ENCODE measurements at regions not wholly inside any gene's neighbourhood (a gene's known extent, or its start where the extent isn't known, plus 50 kb on each side); places are given as distances from the start of the nearest gene placed in this dataset.

GRCh38 chr16:73743665-73744496, 552.7 kb upstream of the PSMD7 start:
- WGBS (ENCODE audit: insufficient coverage) = 91% methylated on average over 10 of the region's 11 CpGs
- Histone ChIP-seq H3K9me3 (replicated peaks; ENCODE audit: control insufficient read depth, low read depth, low read length) (no peaks in the 10 kb centered on the region), H3K36me3 (ENCODE audit: control insufficient read depth, insufficient read depth, low read length) (no peaks in the 10 kb centered on the region), H3K4me1 (ENCODE audit: control insufficient read depth, insufficient read depth, low read length) (no peaks in the 10 kb centered on the region), H3K27ac (ENCODE audit: low read length) (no peak overlapping the region), H3K27me3 (ENCODE audit: control insufficient read depth, insufficient read depth, low read length) (no peaks in the 10 kb centered on the region), H3K4me3 (ENCODE audit: low read length) (no peak overlapping the region)
- no peak for DNase-seq

GRCh38 chr16:73739049-73739769, 557.4 kb upstream of the PSMD7 start:
- Histone ChIP-seq H3K4me1 (ENCODE audit: control insufficient read depth, insufficient read depth, low read length) (no peaks in the 10 kb centered on the region), H3K9me3 (replicated peaks; ENCODE audit: control insufficient read depth, low read depth, low read length) (no peaks in the 10 kb centered on the region), H3K27ac (ENCODE audit: low read length) (no peak overlapping the region), H3K36me3 (ENCODE audit: control insufficient read depth, insufficient read depth, low read length) (no peaks in the 10 kb centered on the region), H3K27me3 (ENCODE audit: control insufficient read depth, insufficient read depth, low read length) (no peaks in the 10 kb centered on the region), H3K4me3 (ENCODE audit: low read length) (no peak overlapping the region)
- WGBS (ENCODE audit: insufficient coverage) = 95% methylated on average over 2 of the region's 4 CpGs
- DNase-seq = no peak

GRCh38 chr16:73738266-73738665, 558.3 kb upstream of the PSMD7 start:
- H3K36me3 ChIP-seq (ENCODE audit: control insufficient read depth, insufficient read depth, low read length) = no peaks in the 10 kb centered on the region
- H3K4me1 ChIP-seq (ENCODE audit: control insufficient read depth, insufficient read depth, low read length) = no peaks in the 10 kb centered on the region
- DNase-seq = no peak
- no peak overlapping the region for H3K27ac ChIP-seq (ENCODE audit: low read length)
- 100% methylated on average over 1 of the region's 4 CpGs for WGBS (ENCODE audit: insufficient coverage)
- no peaks in the 10 kb centered on the region for H3K9me3 ChIP-seq (replicated peaks; ENCODE audit: control insufficient read depth, low read depth, low read length)
- no peaks in the 10 kb centered on the region for H3K27me3 ChIP-seq (ENCODE audit: control insufficient read depth, insufficient read depth, low read length)
- no peak overlapping the region for H3K4me3 ChIP-seq (ENCODE audit: low read length)

GRCh38 chr16:73737637-73738036, 559.0 kb upstream of the PSMD7 start:
- no peak for DNase-seq
- WGBS (ENCODE audit: insufficient coverage) = no CpG with 5 or more reads among the region's 3 CpGs

GRCh38 chr16:73735954-73736353, 560.7 kb upstream of the PSMD7 start:
- 100% methylated on average over 1 of the region's 1 CpG for WGBS (ENCODE audit: insufficient coverage)
- H3K36me3 ChIP-seq (ENCODE audit: control insufficient read depth, insufficient read depth, low read length) = no peaks in the 10 kb centered on the region
- H3K9me3 ChIP-seq (replicated peaks; ENCODE audit: control insufficient read depth, low read depth, low read length) = peaks cover 3% of the 10 kb centered on the region
- no peak overlapping the region for H3K4me3 ChIP-seq (ENCODE audit: low read length)
- H3K27ac ChIP-seq (ENCODE audit: low read length) = no peak overlapping the region
- no peaks in the 10 kb centered on the region for H3K4me1 ChIP-seq (ENCODE audit: control insufficient read depth, insufficient read depth, low read length)
- H3K27me3 ChIP-seq (ENCODE audit: control insufficient read depth, insufficient read depth, low read length) = no peaks in the 10 kb centered on the region
- no peak for DNase-seq

More at GRCh38 chr16:73737637-73738036, 559.0 kb upstream of the PSMD7 start:
- no peaks in the 10 kb centered on the region for H3K36me3 ChIP-seq (ENCODE audit: control insufficient read depth, insufficient read depth, low read length)
- no peak overlapping the region for H3K4me3 ChIP-seq (ENCODE audit: low read length)
- H3K4me1 ChIP-seq (ENCODE audit: control insufficient read depth, insufficient read depth, low read length) = no peaks in the 10 kb centered on the region
- no peaks in the 10 kb centered on the region for H3K27me3 ChIP-seq (ENCODE audit: control insufficient read depth, insufficient read depth, low read length)
- peaks cover 2% of the 10 kb centered on the region for H3K9me3 ChIP-seq (replicated peaks; ENCODE audit: control insufficient read depth, low read depth, low read length)
- no peak overlapping the region for H3K27ac ChIP-seq (ENCODE audit: low read length)

- no peak for DNase-seq
- H3K36me3 ChIP-seq (ENCODE audit: control insufficient read depth, insufficient read depth, low read length) = no peaks in the 10 kb centered on the region
- WGBS (ENCODE audit: insufficient coverage) = no CpG with 5 or more reads among the region's 3 CpGs
Observed at GRCh38 chr16:73735018-73735417, 561.6 kb upstream of the PSMD7 start.

GRCh38 chr16:73732681-73733080, 563.9 kb upstream of the PSMD7 start:
- Histone ChIP-seq H3K27ac (ENCODE audit: low read length) (no peak overlapping the region), H3K4me3 (ENCODE audit: low read length) (no peak overlapping the region), H3K27me3 (ENCODE audit: control insufficient read depth, insufficient read depth, low read length) (no peaks in the 10 kb centered on the region), H3K4me1 (ENCODE audit: control insufficient read depth, insufficient read depth, low read length) (no peaks in the 10 kb centered on the region), H3K9me3 (replicated peaks; ENCODE audit: control insufficient read depth, low read depth, low read length) (peaks cover 3% of the 10 kb centered on the region), H3K36me3 (ENCODE audit: control insufficient read depth, insufficient read depth, low read length) (no peaks in the 10 kb centered on the region)
- WGBS (ENCODE audit: insufficient coverage) = 100% methylated on average over 1 of the region's 2 CpGs
- no peak for DNase-seq

More at GRCh38 chr16:73735018-73735417, 561.6 kb upstream of the PSMD7 start:
- H3K4me1 ChIP-seq (ENCODE audit: control insufficient read depth, insufficient read depth, low read length) = no peaks in the 10 kb centered on the region
- peaks cover 3% of the 10 kb centered on the region for H3K9me3 ChIP-seq (replicated peaks; ENCODE audit: control insufficient read depth, low read depth, low read length)
- no peaks in the 10 kb centered on the region for H3K27me3 ChIP-seq (ENCODE audit: control insufficient read depth, insufficient read depth, low read length)
- no peak overlapping the region for H3K27ac ChIP-seq (ENCODE audit: low read length)
- no peak overlapping the region for H3K4me3 ChIP-seq (ENCODE audit: low read length)

GRCh38 chr16:73732143-73732542, 564.5 kb upstream of the PSMD7 start:
- no peak overlapping the region for H3K4me3 ChIP-seq (ENCODE audit: low read length)
- no CpG with 5 or more reads among the region's 1 CpG for WGBS (ENCODE audit: insufficient coverage)
- H3K4me1 ChIP-seq (ENCODE audit: control insufficient read depth, insufficient read depth, low read length) = no peaks in the 10 kb centered on the region
- H3K9me3 ChIP-seq (replicated peaks; ENCODE audit: control insufficient read depth, low read depth, low read length) = peaks cover 3% of the 10 kb centered on the region
- H3K27ac ChIP-seq (ENCODE audit: low read length) = no peak overlapping the region
- no peak for DNase-seq
- H3K36me3 ChIP-seq (ENCODE audit: control insufficient read depth, insufficient read depth, low read length) = no peaks in the 10 kb centered on the region
- H3K27me3 ChIP-seq (ENCODE audit: control insufficient read depth, insufficient read depth, low read length) = no peaks in the 10 kb centered on the region

- DNase-seq = no peak
- H3K9me3 ChIP-seq (replicated peaks; ENCODE audit: control insufficient read depth, low read depth, low read length) = peaks cover 3% of the 10 kb centered on the region
- 96% methylated on average over 12 of the region's 15 CpGs for WGBS (ENCODE audit: insufficient coverage)
Observed at GRCh38 chr16:73730481-73731090, 566.0 kb upstream of the PSMD7 start.

GRCh38 chr16:73725156-73725555, 571.5 kb upstream of the PSMD7 start:
- no peaks in the 10 kb centered on the region for H3K9me3 ChIP-seq (replicated peaks; ENCODE audit: control insufficient read depth, low read depth, low read length)
- no peak for DNase-seq
- 48% methylated on average over 2 of the region's 3 CpGs for WGBS (ENCODE audit: insufficient coverage)

More at GRCh38 chr16:73730481-73731090, 566.0 kb upstream of the PSMD7 start:
- Histone ChIP-seq H3K36me3 (ENCODE audit: control insufficient read depth, insufficient read depth, low read length) (no peaks in the 10 kb centered on the region), H3K27me3 (ENCODE audit: control insufficient read depth, insufficient read depth, low read length) (no peaks in the 10 kb centered on the region), H3K27ac (ENCODE audit: low read length) (no peak overlapping the region), H3K4me3 (ENCODE audit: low read length) (no peak overlapping the region), H3K4me1 (ENCODE audit: control insufficient read depth, insufficient read depth, low read length) (no peaks in the 10 kb centered on the region)

More at GRCh38 chr16:73725156-73725555, 571.5 kb upstream of the PSMD7 start:
- no peaks in the 10 kb centered on the region for H3K4me1 ChIP-seq (ENCODE audit: control insufficient read depth, insufficient read depth, low read length)
- no peaks in the 10 kb centered on the region for H3K36me3 ChIP-seq (ENCODE audit: control insufficient read depth, insufficient read depth, low read length)
- no peak overlapping the region for H3K4me3 ChIP-seq (ENCODE audit: low read length)
- H3K27me3 ChIP-seq (ENCODE audit: control insufficient read depth, insufficient read depth, low read length) = no peaks in the 10 kb centered on the region
- no peak overlapping the region for H3K27ac ChIP-seq (ENCODE audit: low read length)
